Coronary artery (tissue), 2 donors: ENCODE measurements at regions not wholly inside any gene's neighbourhood (a gene's known extent, or its start where the extent isn't known, plus 50 kb on each side); places are given as distances from the start of the nearest gene placed in this dataset.

ENCODE experiments used
- DNase-seq: peaks from one replicate; pipeline ENCODE4 v3.0.0-alpha.2; 2017; ENCODE audit warnings: low spot score
- H3K27ac ChIP-seq, 2 donors: fragments of 200-600 bp; sonication (generic); one replicate each; pipeline ENCODE4 v1.5.1; 2016 to 2019
- H3K4me3 ChIP-seq: fragments of 200-600 bp; sonication (generic); 2 replicates; pipeline ENCODE4 v1.5.1; 2016; ENCODE audit warnings: mild to moderate bottlenecking, moderate library complexity
- TF ChIP-seq, protein P1 (sequence below): fragments of 200-600 bp; sonication (generic); IDR thresholded peaks from one replicate; pipeline ENCODE4 v1.5.1; 2019; ENCODE audit warnings: antibody characterized with exemption

DNA sequence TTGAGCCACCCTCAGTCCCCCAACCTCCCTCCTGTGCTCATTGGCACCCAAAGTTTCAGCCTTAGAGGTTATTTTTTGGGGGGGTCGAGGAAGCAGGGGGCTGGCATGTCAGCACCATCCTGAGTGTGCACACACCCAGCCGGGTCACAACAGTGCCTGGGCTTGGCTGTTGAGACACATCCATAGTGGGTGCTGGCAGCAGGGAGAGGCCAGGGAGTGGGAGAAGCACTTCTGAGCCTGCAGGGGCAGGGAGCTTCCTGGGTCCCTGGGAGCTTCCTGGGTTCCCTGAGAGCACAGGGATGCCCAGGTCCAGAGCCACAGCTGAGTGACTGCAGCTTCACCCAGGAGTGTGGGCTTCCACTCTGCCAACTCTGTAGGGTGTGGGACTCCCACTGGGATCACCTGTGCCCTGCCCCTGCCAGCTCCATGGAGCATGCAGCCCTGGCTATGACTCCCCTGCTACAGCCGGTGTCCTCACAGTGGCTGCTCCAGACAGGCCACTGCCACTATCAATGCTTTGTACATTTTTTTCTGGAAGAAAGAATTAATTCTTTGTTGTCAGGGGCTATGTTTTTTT lies 240.4 kb downstream of the PTGER3 start:
- TF ChIP-seq, protein P1, sequence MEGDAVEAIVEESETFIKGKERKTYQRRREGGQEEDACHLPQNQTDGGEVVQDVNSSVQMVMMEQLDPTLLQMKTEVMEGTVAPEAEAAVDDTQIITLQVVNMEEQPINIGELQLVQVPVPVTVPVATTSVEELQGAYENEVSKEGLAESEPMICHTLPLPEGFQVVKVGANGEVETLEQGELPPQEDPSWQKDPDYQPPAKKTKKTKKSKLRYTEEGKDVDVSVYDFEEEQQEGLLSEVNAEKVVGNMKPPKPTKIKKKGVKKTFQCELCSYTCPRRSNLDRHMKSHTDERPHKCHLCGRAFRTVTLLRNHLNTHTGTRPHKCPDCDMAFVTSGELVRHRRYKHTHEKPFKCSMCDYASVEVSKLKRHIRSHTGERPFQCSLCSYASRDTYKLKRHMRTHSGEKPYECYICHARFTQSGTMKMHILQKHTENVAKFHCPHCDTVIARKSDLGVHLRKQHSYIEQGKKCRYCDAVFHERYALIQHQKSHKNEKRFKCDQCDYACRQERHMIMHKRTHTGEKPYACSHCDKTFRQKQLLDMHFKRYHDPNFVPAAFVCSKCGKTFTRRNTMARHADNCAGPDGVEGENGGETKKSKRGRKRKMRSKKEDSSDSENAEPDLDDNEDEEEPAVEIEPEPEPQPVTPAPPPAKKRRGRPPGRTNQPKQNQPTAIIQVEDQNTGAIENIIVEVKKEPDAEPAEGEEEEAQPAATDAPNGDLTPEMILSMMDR = no peak
- H3K4me3 ChIP-seq = no peak overlapping the region
- H3K27ac ChIP-seq = no peak overlapping the region
- DNase-seq = no peak

DNA sequence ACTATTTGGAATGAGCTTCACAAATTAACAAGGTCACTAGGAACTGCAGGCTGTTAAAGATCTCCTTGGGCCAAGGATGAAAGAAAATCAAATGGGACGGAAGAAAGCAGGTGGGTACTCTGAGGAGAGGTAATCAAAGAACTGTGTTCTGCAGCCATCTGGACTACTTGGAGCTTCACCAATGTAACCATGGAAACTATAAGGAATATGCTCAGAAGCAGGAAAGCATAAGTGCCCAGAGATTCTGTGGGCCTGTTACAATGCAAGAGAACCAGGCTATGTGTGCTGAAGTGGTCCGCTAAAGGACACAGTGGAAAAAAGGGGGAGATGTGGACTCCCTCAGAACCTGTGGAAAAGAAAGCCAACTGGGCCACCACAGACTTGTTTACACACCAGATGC lies 238.5 kb downstream of the PTGER3 start:
- H3K27ac ChIP-seq = no peak overlapping the region
- DNase-seq = no peak
- H3K4me3 ChIP-seq = no peak overlapping the region
- TF ChIP-seq, protein P1 = no peak

DNA sequence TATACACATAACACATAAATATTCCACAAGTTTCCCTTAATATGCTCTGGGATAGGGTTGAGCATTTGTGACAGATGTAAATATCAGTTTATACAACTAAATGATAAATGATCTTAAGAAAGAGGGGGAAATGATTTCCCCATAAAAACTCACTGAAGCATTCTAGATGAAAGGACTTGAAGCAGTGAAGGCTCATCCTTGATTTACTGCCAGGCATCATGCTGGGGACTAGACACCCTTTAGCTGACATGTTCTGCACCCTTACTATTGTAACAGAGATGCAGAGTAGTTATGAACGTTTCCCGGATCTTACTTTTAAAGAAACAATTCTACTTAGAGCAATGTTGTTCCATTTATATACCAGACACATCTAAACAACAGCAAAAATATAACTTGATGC lies 235.8 kb downstream of the PTGER3 start:
- no peak overlapping the region for H3K27ac ChIP-seq
- DNase-seq = no peak
- H3K4me3 ChIP-seq = no peak overlapping the region
- TF ChIP-seq, protein P1 = no peak

DNA sequence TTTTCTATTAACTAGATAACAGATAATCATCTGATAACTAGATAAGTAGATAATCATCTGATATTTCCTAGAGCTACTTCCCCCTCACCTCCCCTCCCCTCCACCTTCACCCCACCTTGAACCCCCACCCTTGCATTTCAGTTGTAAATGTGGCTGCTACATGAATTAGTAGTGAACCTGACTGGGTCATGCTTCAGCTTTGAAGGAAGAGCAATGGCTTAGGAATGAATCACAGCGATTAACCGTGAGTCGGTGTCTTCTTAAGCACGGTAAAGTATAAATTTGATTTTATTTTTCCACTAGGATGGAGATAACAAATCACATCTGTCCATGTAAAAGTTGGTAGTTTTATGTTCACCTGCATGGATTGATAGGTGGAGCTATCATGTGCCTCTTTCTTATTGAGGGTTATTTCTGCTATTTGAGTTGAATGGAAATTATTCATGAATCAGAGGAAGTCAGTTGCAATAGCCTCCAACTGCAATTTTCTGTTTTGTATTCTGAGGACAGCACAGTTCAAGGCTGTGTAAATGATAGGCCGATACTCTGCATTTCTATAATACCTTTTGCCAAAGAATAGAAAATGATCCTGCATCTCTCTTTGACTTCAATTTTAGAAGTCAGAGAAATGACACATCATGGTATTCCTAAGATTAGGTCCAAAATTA lies 235.0 kb downstream of the PTGER3 start:
- DNase-seq = no peak
- Histone ChIP-seq H3K27ac (no peak overlapping the region), H3K4me3 (no peak overlapping the region)
- TF ChIP-seq, protein P1 = no peak

DNA sequence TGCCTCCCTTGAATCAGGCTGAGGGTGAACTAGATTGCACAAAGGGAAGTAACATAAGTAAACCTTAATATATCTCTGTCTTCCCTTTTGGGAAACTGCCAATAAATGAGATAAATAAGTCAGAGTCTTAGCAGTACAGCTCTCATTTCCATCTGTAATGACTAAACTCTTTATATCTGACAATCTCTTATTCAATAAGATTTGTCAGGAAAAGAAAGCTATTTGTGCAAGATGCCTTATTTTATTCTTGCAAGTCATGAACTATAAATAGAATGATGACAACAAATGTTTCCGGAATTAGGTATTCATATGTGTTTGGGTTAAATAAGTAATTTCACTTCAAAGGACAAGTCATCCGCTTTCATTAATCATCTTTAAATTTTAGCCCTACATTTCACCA lies 229.2 kb downstream of the PTGER3 start:
- Histone ChIP-seq H3K4me3 (no peak overlapping the region), H3K27ac (no peak overlapping the region)
- TF ChIP-seq, protein P1 = no peak
- no peak for DNase-seq

DNA sequence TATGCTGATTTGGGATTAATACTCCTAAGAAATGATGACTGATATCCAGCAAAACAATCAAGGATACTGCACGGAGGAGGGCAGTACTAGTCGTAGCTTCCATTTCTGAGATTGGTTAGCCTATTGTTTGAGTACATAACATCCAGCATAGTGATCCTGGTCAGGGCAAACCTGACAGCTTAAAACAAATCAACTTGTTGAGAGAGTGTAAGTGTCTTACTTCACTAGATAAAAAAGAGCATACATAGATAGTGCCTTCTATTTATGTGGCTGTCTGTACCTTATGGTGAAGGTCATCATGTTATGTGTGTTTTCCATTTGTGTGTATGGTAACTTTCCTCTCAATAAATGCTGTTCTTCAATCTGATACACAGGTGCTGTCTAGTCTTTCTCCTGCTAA lies 228.4 kb downstream of the PTGER3 start:
- TF ChIP-seq, protein P1 = no peak
- no peak overlapping the region for H3K4me3 ChIP-seq
- no peak overlapping the region for H3K27ac ChIP-seq
- no peak for DNase-seq

DNA sequence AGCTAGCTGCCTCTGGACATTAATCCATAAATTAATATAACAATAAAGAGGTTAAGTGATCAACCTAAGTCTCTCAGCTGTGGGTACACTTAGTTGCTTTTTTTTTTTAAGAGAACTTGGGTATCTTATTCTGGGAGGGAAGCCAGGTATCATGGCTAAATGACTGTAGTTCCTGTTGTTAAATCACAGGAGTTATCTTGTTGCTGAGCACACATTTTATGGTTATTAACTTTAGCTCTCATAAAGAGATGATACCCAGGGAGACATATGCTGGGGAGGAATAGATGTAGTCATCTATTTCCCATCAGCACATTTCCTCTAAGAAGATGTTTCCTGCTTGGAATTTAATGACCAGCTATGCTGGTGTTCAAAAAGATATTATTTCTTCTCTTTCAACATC lies 227.8 kb downstream of the PTGER3 start:
- DNase-seq = no peak
- TF ChIP-seq, protein P1 = no peak
- Histone ChIP-seq H3K4me3 (no peak overlapping the region), H3K27ac (no peak overlapping the region)
